ENCODE measurements at regions not wholly inside any gene's neighbourhood (a gene's known extent, or its start where the extent isn't known, plus 50 kb on each side); places are given as distances from the start of the nearest gene placed in this dataset.

DNA sequence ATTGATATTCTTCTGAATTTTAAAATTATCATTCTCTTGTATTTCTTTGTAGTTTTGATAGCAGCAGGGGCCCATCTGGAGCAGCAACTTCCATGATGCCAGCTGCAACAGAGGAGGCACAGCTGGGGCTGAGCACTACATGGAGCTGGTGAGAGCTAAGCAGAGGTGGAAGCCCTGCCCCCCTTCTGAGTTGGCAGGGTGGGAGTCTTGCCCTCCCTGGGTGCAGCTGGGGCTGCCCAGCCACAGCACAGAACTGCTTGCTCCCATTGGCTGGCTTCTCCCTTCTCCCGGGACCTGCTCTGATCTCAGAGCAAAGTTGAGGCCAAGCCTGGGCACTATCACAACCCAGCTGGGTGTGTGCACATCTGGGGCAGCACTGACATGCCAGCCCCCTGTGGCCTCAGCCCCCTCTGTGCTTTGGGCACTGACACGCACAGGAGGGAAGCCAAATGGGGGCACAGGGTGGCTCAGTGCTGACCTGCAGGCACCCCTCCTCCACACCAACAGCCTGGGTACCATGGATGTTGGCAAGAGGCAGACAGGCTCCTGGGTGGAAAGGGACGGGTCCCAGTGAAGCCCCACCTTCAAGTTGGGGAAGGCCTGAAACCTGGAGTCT lies 69.1 kb upstream of the EYA4 start:
- TF ChIP-seq, protein P1, sequence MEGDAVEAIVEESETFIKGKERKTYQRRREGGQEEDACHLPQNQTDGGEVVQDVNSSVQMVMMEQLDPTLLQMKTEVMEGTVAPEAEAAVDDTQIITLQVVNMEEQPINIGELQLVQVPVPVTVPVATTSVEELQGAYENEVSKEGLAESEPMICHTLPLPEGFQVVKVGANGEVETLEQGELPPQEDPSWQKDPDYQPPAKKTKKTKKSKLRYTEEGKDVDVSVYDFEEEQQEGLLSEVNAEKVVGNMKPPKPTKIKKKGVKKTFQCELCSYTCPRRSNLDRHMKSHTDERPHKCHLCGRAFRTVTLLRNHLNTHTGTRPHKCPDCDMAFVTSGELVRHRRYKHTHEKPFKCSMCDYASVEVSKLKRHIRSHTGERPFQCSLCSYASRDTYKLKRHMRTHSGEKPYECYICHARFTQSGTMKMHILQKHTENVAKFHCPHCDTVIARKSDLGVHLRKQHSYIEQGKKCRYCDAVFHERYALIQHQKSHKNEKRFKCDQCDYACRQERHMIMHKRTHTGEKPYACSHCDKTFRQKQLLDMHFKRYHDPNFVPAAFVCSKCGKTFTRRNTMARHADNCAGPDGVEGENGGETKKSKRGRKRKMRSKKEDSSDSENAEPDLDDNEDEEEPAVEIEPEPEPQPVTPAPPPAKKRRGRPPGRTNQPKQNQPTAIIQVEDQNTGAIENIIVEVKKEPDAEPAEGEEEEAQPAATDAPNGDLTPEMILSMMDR (IDR thresholded peaks at IDR 0.05), result no peak
- TF ChIP-seq POLR2A (IDR thresholded peaks at IDR 0.05), result no peak
